ENCODE measurements at regions not wholly inside any gene's neighbourhood (a gene's known extent, or its start where the extent isn't known, plus 50 kb on each side); places are given as distances from the start of the nearest gene placed in this dataset.

- H3K27ac ChIP-seq (ENCODE audit: low read depth, low read length, poor library complexity, severe bottlenecking), result no peak overlapping the region
- no peaks in the 10 kb centered on the region for H3K36me3 ChIP-seq (ENCODE audit: insufficient read depth, low read length)
- no peaks in the 10 kb centered on the region for H3K27me3 ChIP-seq (ENCODE audit: insufficient read depth, low read length)
- H3F3A ChIP-seq (ENCODE audit: insufficient read depth, low read length), result no peaks in the 10 kb centered on the region
- H3K79me2 ChIP-seq (ENCODE audit: insufficient read depth, low read length), result no peaks in the 10 kb centered on the region
- H3K4me1 ChIP-seq (ENCODE audit: insufficient read depth, low read length, severe bottlenecking), result no peaks in the 10 kb centered on the region
- H2AFZ ChIP-seq (ENCODE audit: low read length), result no peak overlapping the region
- H3K9ac ChIP-seq (ENCODE audit: low read length), result no peak overlapping the region
- no peak overlapping the region for H3K4me2 ChIP-seq (ENCODE audit: low read length)
- no peaks in the 10 kb centered on the region for H3K9me2 ChIP-seq (ENCODE audit: low read depth, low read length)
- no peak overlapping the region for H3K4me3 ChIP-seq (ENCODE audit: low read depth, low read length, poor library complexity, severe bottlenecking)
- TF ChIP-seq EZH2 (IDR thresholded peaks at IDR 0.05; ENCODE audit: borderline replicate concordance, low read length) (no peak), CTCF (IDR thresholded peaks at IDR 0.05; ENCODE audit: low read length) (no peak)
- H3K9me3 ChIP-seq (ENCODE audit: low read length), result no peaks in the 10 kb centered on the region
- no peaks in the 10 kb centered on the region for H4K20me1 ChIP-seq (ENCODE audit: insufficient read depth, low read length)
These were observed 271.1 kb downstream of the TFAP2C start for GRCh38 chr20:56900252-56900651.

GRCh38 chr20:56903421-56903820 is 274.3 kb downstream of the TFAP2C start:
- H3K27me3 ChIP-seq (ENCODE audit: insufficient read depth, low read length), result no peaks in the 10 kb centered on the region
- H3K9ac ChIP-seq (ENCODE audit: low read length), result no peak overlapping the region
- no peaks in the 10 kb centered on the region for H3K4me1 ChIP-seq (ENCODE audit: insufficient read depth, low read length, severe bottlenecking)
- no peaks in the 10 kb centered on the region for H3K79me2 ChIP-seq (ENCODE audit: insufficient read depth, low read length)
- H3F3A ChIP-seq (ENCODE audit: insufficient read depth, low read length), result no peaks in the 10 kb centered on the region
- no peaks in the 10 kb centered on the region for H3K9me3 ChIP-seq (ENCODE audit: low read length)
- TF ChIP-seq CTCF (IDR thresholded peaks at IDR 0.05; ENCODE audit: low read length) (no peak), EZH2 (IDR thresholded peaks at IDR 0.05; ENCODE audit: borderline replicate concordance, low read length) (no peak)
- no peak overlapping the region for H2AFZ ChIP-seq (ENCODE audit: low read length)
- H3K4me3 ChIP-seq (ENCODE audit: low read depth, low read length, poor library complexity, severe bottlenecking), result no peak overlapping the region
- no peaks in the 10 kb centered on the region for H3K36me3 ChIP-seq (ENCODE audit: insufficient read depth, low read length)
- no peaks in the 10 kb centered on the region for H4K20me1 ChIP-seq (ENCODE audit: insufficient read depth, low read length)
- no peak overlapping the region for H3K27ac ChIP-seq (ENCODE audit: low read depth, low read length, poor library complexity, severe bottlenecking)
- no peak overlapping the region for H3K4me2 ChIP-seq (ENCODE audit: low read length)
- H3K9me2 ChIP-seq (ENCODE audit: low read depth, low read length), result no peaks in the 10 kb centered on the region

GRCh38 chr20:56903858-56904257 is 274.8 kb downstream of the TFAP2C start:
- H3K9ac ChIP-seq (ENCODE audit: low read length), result no peak overlapping the region
- no peaks in the 10 kb centered on the region for H3K36me3 ChIP-seq (ENCODE audit: insufficient read depth, low read length)
- H3K4me2 ChIP-seq (ENCODE audit: low read length), result no peak overlapping the region
- no peaks in the 10 kb centered on the region for H3K27me3 ChIP-seq (ENCODE audit: insufficient read depth, low read length)
- H3K4me3 ChIP-seq (ENCODE audit: low read depth, low read length, poor library complexity, severe bottlenecking), result no peak overlapping the region
- TF ChIP-seq CTCF (IDR thresholded peaks at IDR 0.05; ENCODE audit: low read length), result no peak
- no peak for TF ChIP-seq EZH2 (IDR thresholded peaks at IDR 0.05; ENCODE audit: borderline replicate concordance, low read length)
- H4K20me1 ChIP-seq (ENCODE audit: insufficient read depth, low read length), result no peaks in the 10 kb centered on the region
- H3K9me3 ChIP-seq (ENCODE audit: low read length), result no peaks in the 10 kb centered on the region
- no peak overlapping the region for H3K27ac ChIP-seq (ENCODE audit: low read depth, low read length, poor library complexity, severe bottlenecking)
- no peaks in the 10 kb centered on the region for H3K79me2 ChIP-seq (ENCODE audit: insufficient read depth, low read length)
- H3F3A ChIP-seq (ENCODE audit: insufficient read depth, low read length), result no peaks in the 10 kb centered on the region
- H3K9me2 ChIP-seq (ENCODE audit: low read depth, low read length), result no peaks in the 10 kb centered on the region
- no peaks in the 10 kb centered on the region for H3K4me1 ChIP-seq (ENCODE audit: insufficient read depth, low read length, severe bottlenecking)
- H2AFZ ChIP-seq (ENCODE audit: low read length), result no peak overlapping the region
